Spleen (tissue), 7 donors: ENCODE measurements at regions not wholly inside any gene's neighbourhood (a gene's known extent, or its start where the extent isn't known, plus 50 kb on each side); places are given as distances from the start of the nearest gene placed in this dataset.

Experiments
- CTCF ChIP-seq, 11 experiments: fragments of 200-600 bp in 7 of 11; fragments of 450-650 bp in 4 of 11; sonication (generic) in 4 of 11; IDR thresholded peaks in 8 of 11; conservative IDR thresholded peaks in 3 of 11; 1 replicate in 7 of 11; 2 replicates in 4 of 11; pipeline versions ENCODE4 v1.4.0 to v1.8.0; 2016 to 2021; ENCODE audit warnings: antibody characterized with exemption in 11 of 11, inconsistent platforms in 4 of 11, mild to moderate bottlenecking in 1 of 11
- POLR2A ChIP-seq, 3 donors: fragments of 450-650 bp; IDR thresholded peaks; one replicate each; pipeline ENCODE4 v1.5.1; 2017; ENCODE audit warnings: antibody characterized with exemption in 3 of 3, mild to moderate bottlenecking in 1 of 3
- donor health status: DM: no; HTN: no; CAD: no; lungs with moderate emphysema.
- donor health status: DM: no; HTN: no; CAD: no.
- donor health status: DM: no; HTN: no; CAD: no.

GRCh38 chr3:110909839-110910238 lies 161.8 kb upstream of the NECTIN3 start:
- no peak for TF ChIP-seq CTCF (IDR thresholded peaks at IDR 0.05 in 8 of 11, conservative IDR thresholded peaks at IDR 0.05 in 3 of 11)
- no peak for TF ChIP-seq POLR2A (IDR thresholded peaks at IDR 0.05)
